Upper lobe of left lung (tissue), 4 donors: ENCODE measurements at regions not wholly inside any gene's neighbourhood (a gene's known extent, or its start where the extent isn't known, plus 50 kb on each side); places are given as distances from the start of the nearest gene placed in this dataset.

Source experiments
- CTCF ChIP-seq, 6 experiments: fragments of 450-650 bp in 4 of 6; fragments of 200-600 bp in 2 of 6; sonication (generic) in 2 of 6; IDR thresholded peaks; one replicate each; pipeline ENCODE4 v1.5.1; 2016 to 2019; ENCODE audit warnings: antibody characterized with exemption in 6 of 6
- EP300 ChIP-seq, 4 donors: sonication (generic); formaldehyde crosslinking; IDR thresholded peaks; one replicate each; pipeline ENCODE4 v1.5.1; 2017; ENCODE audit warnings: antibody characterized with exemption in 4 of 4, control low read depth in 2 of 4
- POLR2A ChIP-seq, 4 donors: fragments of 450-650 bp; IDR thresholded peaks; one replicate each; pipeline ENCODE4 v1.5.1; 2016 to 2017; ENCODE audit warnings: antibody characterized with exemption in 4 of 4, mild to moderate bottlenecking in 2 of 4
- POLR2AphosphoS5 ChIP-seq, 2 donors: sonication (generic); formaldehyde crosslinking; IDR thresholded peaks; one replicate each; pipeline ENCODE4 v1.5.1; 2017; ENCODE audit warnings: antibody characterized with exemption in 2 of 2

- TF ChIP-seq CTCF (IDR thresholded peaks at IDR 0.05) (no peak), POLR2A (IDR thresholded peaks at IDR 0.05) (no peak), EP300 (IDR thresholded peaks at IDR 0.05) (no peak), POLR2AphosphoS5 (IDR thresholded peaks at IDR 0.05) (no peak)
These were observed 253.8 kb downstream of the SLITRK5 start for GRCh38 chr13:87925006-87925405.
